H1 (cell line): ENCODE measurements at regions not wholly inside any gene's neighbourhood (a gene's known extent, or its start where the extent isn't known, plus 50 kb on each side); places are given as distances from the start of the nearest gene placed in this dataset.

Experiments used
- CTCF ChIA-PET: fragments of 300-600 bp; sonication (Branson Sonifier 250); formaldehyde crosslinking; loops from one replicate; lab custom pipeline; 2021; ENCODE audit not compliant: partially characterized antibody; lab: Charles Lee
- POLR2A ChIA-PET: fragments of 300-600 bp; sonication (Branson Sonifier 250); formaldehyde crosslinking; loops from one replicate; lab custom pipeline; 2021; ENCODE audit warnings: inconsistent platforms; ENCODE audit not compliant: partially characterized antibody; lab: Charles Lee
- DNase-seq, 2 experiments: peaks; one replicate each; pipeline versions ENCODE4 v3.0.0 to v3.0.0-alpha.2; 2010 to 2022; ENCODE audit warnings: low spot score in 2 of 2, low read depth in 1 of 2, mixed read lengths in 1 of 2
- FAIRE-seq: peaks from 2 replicates; lab custom pipeline; 2011; peaks lifted over from hg19 to GRCh38; lab: Jason Lieb, UNC
- H2AFZ ChIP-seq: 2 replicates; pipeline ENCODE4 v1.8.1; 2012; ENCODE audit warnings: low read length, inconsistent platforms
- H2AK5ac ChIP-seq: 2 replicates; pipeline ENCODE4 v1.6.1; 2013; ENCODE audit warnings: low read depth, low read length
- H2BK120ac ChIP-seq: replicated peaks from 2 replicates; pipeline ENCODE3; 2013; ENCODE audit warnings: low read depth, low read length, inconsistent platforms
- H2BK12ac ChIP-seq: 2 replicates; pipeline ENCODE4 v1.6.1; 2013; ENCODE audit warnings: low read depth, low read length
- H2BK15ac ChIP-seq: 2 replicates; pipeline ENCODE4 v1.6.1; 2013; ENCODE audit warnings: low read length
- H2BK20ac ChIP-seq: 2 replicates; pipeline ENCODE4 v1.6.1; 2013; ENCODE audit warnings: low read length
- H2BK5ac ChIP-seq: 2 replicates; pipeline ENCODE4 v1.6.1; 2013; ENCODE audit warnings: low read depth, low read length
- H3K14ac ChIP-seq: 2 replicates; pipeline ENCODE4 v1.6.1; 2013; ENCODE audit warnings: inconsistent platforms; ENCODE audit not compliant: insufficient read length
- H3K18ac ChIP-seq: 2 replicates; pipeline ENCODE4 v1.6.1; 2013; ENCODE audit warnings: low read length; ENCODE audit errors: extremely low read depth
- H3K23ac ChIP-seq: 2 replicates; pipeline ENCODE4 v1.6.1; 2013; ENCODE audit warnings: inconsistent platforms; ENCODE audit not compliant: insufficient read length
- H3K23me2 ChIP-seq: 2 replicates; pipeline ENCODE4 v1.6.1; 2013; ENCODE audit warnings: low read depth, low read length
- H3K27ac ChIP-seq: 2 replicates; pipeline ENCODE4 v1.6.1; 2011; ENCODE audit warnings: low read depth, low read length, inconsistent platforms
- H3K27me3 ChIP-seq, 4 experiments: replicated peaks in 1 of 4; 1 replicate in 1 of 4; 2 replicates in 3 of 4; pipeline versions ENCODE4 v1.6.1 to v1.8.1; 2011 to 2013; ENCODE audit warnings: low read length in 3 of 4, mild to moderate bottlenecking in 3 of 4, inconsistent platforms in 2 of 4, mixed read lengths in 2 of 4, moderate library complexity in 1 of 4; ENCODE audit not compliant: control insufficient read depth in 3 of 4, insufficient read depth in 3 of 4; ENCODE audit errors: extremely low read depth in 1 of 4
- H3K36me3 ChIP-seq, 4 experiments: 2 replicates each; pipeline versions ENCODE4 v1.6.1 to v1.8.1; 2011 to 2013; ENCODE audit warnings: mild to moderate bottlenecking in 4 of 4, low read length in 3 of 4, moderate library complexity in 2 of 4, control low read depth in 1 of 4, inconsistent platforms in 1 of 4; ENCODE audit not compliant: insufficient read depth in 4 of 4, control insufficient read depth in 2 of 4
- H3K4ac ChIP-seq: replicated peaks from 2 replicates; pipeline ENCODE3; 2013; ENCODE audit warnings: low read length, low read depth, mixed read lengths, inconsistent platforms; ENCODE audit not compliant: insufficient read length
- H3K4me1 ChIP-seq, 4 experiments: replicated peaks in 1 of 4; 1 replicate in 1 of 4; 2 replicates in 3 of 4; pipeline versions ENCODE4 v1.6.1 to v1.8.1; 2011 to 2013; ENCODE audit warnings: low read length in 3 of 4, inconsistent platforms in 2 of 4, mixed read lengths in 1 of 4; ENCODE audit not compliant: insufficient read depth in 4 of 4, control insufficient read depth in 3 of 4
- H3K4me2 ChIP-seq, 2 experiments: 2 replicates each; pipeline versions ENCODE4 v1.6.1 to v1.8.1; 2011 to 2013; ENCODE audit warnings: low read depth in 2 of 2, low read length in 2 of 2, control low read depth in 1 of 2, inconsistent platforms in 1 of 2, mild to moderate bottlenecking in 1 of 2; ENCODE audit not compliant: insufficient read depth in 1 of 2
- H3K4me3 ChIP-seq, 4 experiments: fragments of 200-600, 300-600 bp in 1 of 4; sonication (generic), shearing (Covaris generic), sonication (Bioruptor Twin) in 1 of 4; 2 replicates each; pipeline versions ENCODE4 v1.5.1 to v1.8.1; 2011 to 2016; ENCODE audit warnings: low read length in 4 of 4, low read depth in 3 of 4, control low read depth in 2 of 4, inconsistent platforms in 2 of 4, mild to moderate bottlenecking in 2 of 4, mixed read lengths in 1 of 4, moderate library complexity in 1 of 4; ENCODE audit not compliant: insufficient read depth in 2 of 4; ENCODE audit errors: extremely low read depth in 1 of 4
- H3K56ac ChIP-seq: replicated peaks from 2 replicates; pipeline ENCODE3; 2013; ENCODE audit warnings: low read depth, mild to moderate bottlenecking, mixed read lengths, low read length, inconsistent platforms; ENCODE audit not compliant: insufficient read length
- H3K79me1 ChIP-seq: 2 replicates; pipeline ENCODE4 v1.6.1; 2013; ENCODE audit warnings: low read depth, low read length, control low read depth
- H3K79me2 ChIP-seq, 2 experiments: 2 replicates each; pipeline versions ENCODE4 v1.6.1 to v1.8.1; 2012 to 2013; ENCODE audit warnings: low read length in 2 of 2, mild to moderate bottlenecking in 2 of 2, inconsistent platforms in 1 of 2; ENCODE audit not compliant: insufficient read depth in 2 of 2, control insufficient read depth in 1 of 2
- H3K9ac ChIP-seq, 4 experiments: replicated peaks in 1 of 4; 1 replicate in 1 of 4; 2 replicates in 3 of 4; pipeline versions ENCODE4 v1.6.1 to v1.8.1; 2011 to 2013; ENCODE audit warnings: low read depth in 3 of 4, low read length in 3 of 4, control low read depth in 2 of 4, mild to moderate bottlenecking in 2 of 4, moderate library complexity in 2 of 4, inconsistent platforms in 1 of 4; ENCODE audit errors: extremely low read depth in 1 of 4
- H3K9me3 ChIP-seq, 2 experiments: 2 replicates each; pipeline versions ENCODE4 v1.6.1 to v1.8.1; 2012 to 2013; ENCODE audit warnings: mild to moderate bottlenecking in 2 of 2, moderate library complexity in 2 of 2, control low read depth in 1 of 2, inconsistent platforms in 1 of 2, low read depth in 1 of 2, low read length in 1 of 2, mixed read lengths in 1 of 2; ENCODE audit not compliant: insufficient read depth in 2 of 2
- H4K20me1 ChIP-seq, 2 experiments: replicated peaks in 1 of 2; 2 replicates each; pipeline versions ENCODE3 to v1.8.1; 2011 to 2013; ENCODE audit warnings: inconsistent platforms in 2 of 2, low read length in 2 of 2, mild to moderate bottlenecking in 1 of 2; ENCODE audit not compliant: insufficient read depth in 2 of 2, control insufficient read depth in 1 of 2
- H4K5ac ChIP-seq: 2 replicates; pipeline ENCODE4 v1.6.1; 2013; ENCODE audit warnings: low read length, low read depth, mixed read lengths, inconsistent platforms; ENCODE audit not compliant: insufficient read length
- H4K8ac ChIP-seq: 2 replicates; pipeline ENCODE4 v1.8.0; 2013; ENCODE audit warnings: mild to moderate bottlenecking, moderate library complexity, low read length, inconsistent platforms; ENCODE audit not compliant: insufficient read depth; ENCODE audit errors: extremely low read depth
- H4K91ac ChIP-seq: replicated peaks from 2 replicates; pipeline ENCODE3; 2013; ENCODE audit warnings: low read length, mixed read lengths, inconsistent platforms; ENCODE audit not compliant: insufficient read length
- BACH1 ChIP-seq: IDR thresholded peaks from 2 replicates; pipeline ENCODE4 v1.6.1; 2012; ENCODE audit warnings: low read length, improper control_type of control experiment
- MAFK ChIP-seq: IDR thresholded peaks from 2 replicates; pipeline ENCODE4 v1.6.1; 2012; ENCODE audit warnings: low read depth, mild to moderate bottlenecking, improper control_type of control experiment, low read length
- POLR2A ChIP-seq, 2 experiments: IDR thresholded peaks; 1 replicate in 1 of 2; 2 replicates in 1 of 2; pipeline ENCODE4 v1.6.1; 2011; ENCODE audit warnings: low read depth in 2 of 2, low read length in 2 of 2, mild to moderate bottlenecking in 2 of 2; ENCODE audit errors: control extremely low read depth in 1 of 2
- RAD21 ChIP-seq, 2 experiments: IDR thresholded peaks in 1 of 2; conservative IDR thresholded peaks in 1 of 2; 2 replicates each; pipeline ENCODE4 v1.6.1; 2011; ENCODE audit warnings: low read depth in 2 of 2, low read length in 2 of 2, improper control_type of control experiment in 1 of 2, inconsistent platforms in 1 of 2, mild to moderate bottlenecking in 1 of 2, moderate library complexity in 1 of 2
- SIX5 ChIP-seq: IDR thresholded peaks from 2 replicates; pipeline ENCODE4 v1.6.1; 2011; ENCODE audit warnings: mild to moderate bottlenecking, low read depth, low read length
- WGBS, 2 experiments: shearing (Covaris generic) in 1 of 2; methylation state at CpG; one replicate each; pipeline versions ENCODE4 v1.1.6 to v1.1.7; 2013 to 2015; ENCODE audit warnings: low lambda C conversion rate in 2 of 2, mixed read lengths in 2 of 2, inconsistent platforms in 1 of 2, low coverage in 1 of 2, missing lambda C conversion rate in 1 of 2; ENCODE audit not compliant: insufficient replicate concordance in 2 of 2, insufficient coverage in 1 of 2, insufficient read length in 1 of 2; ENCODE audit errors: extremely low coverage in 1 of 2, missing lambda C conversion rate in 1 of 2; 5-methylcytosine and 5-hydroxymethylcytosine counted together
- TF ChIP-seq, protein P1 (sequence below), 3 experiments: IDR thresholded peaks; 1 replicate in 2 of 3; 2 replicates in 1 of 3; pipeline versions ENCODE4 v1.5.1 to v1.6.1; 2011; ENCODE audit warnings: low read length in 3 of 3, mild to moderate bottlenecking in 3 of 3, inconsistent platforms in 2 of 3, low read depth in 1 of 3, moderate library complexity in 1 of 3; ENCODE audit not compliant: insufficient read depth in 1 of 3; ENCODE audit errors: control extremely low read depth in 1 of 3

GRCh38 chr14:49206828-49207227, 379.4 kb downstream of the RPS29 start:
- Histone ChIP-seq H3K36me3 (no peaks in the 10 kb centered on the region), H4K5ac (no peak overlapping the region), H3K9ac (no peak overlapping the region), H2BK5ac (no peak overlapping the region), H3K4ac (no peak overlapping the region), H2BK120ac (no peak overlapping the region), H3K9me3 (no peaks in the 10 kb centered on the region), H4K91ac (no peak overlapping the region), H3K27me3 (no peaks in the 10 kb centered on the region), H3K4me1 (no peaks in the 10 kb centered on the region), H3K56ac (no peak overlapping the region), H4K8ac (no peak overlapping the region), H3K23ac (no peak overlapping the region), H2BK12ac (no peak overlapping the region), H3K4me3 (no peak overlapping the region), H2BK20ac (no peak overlapping the region), H2BK15ac (no peak overlapping the region), H3K79me1 (no peaks in the 10 kb centered on the region), H2AK5ac (no peak overlapping the region), H3K27ac (no peak overlapping the region), H3K4me2 (no peak overlapping the region), H3K14ac (no peak overlapping the region), H3K18ac (no peak overlapping the region), H3K79me2 (no peaks in the 10 kb centered on the region)
- ChIA-PET POLR2A (no interaction called here), CTCF (interaction anchor here (0.6 to 0.7 kb wide), 4 partner anchors 67 to 1833 kb away, joined by 3 read pairs; no protein-coding TSS in a partner anchor)
- FAIRE-seq (no peak), DNase-seq (no peak)
- WGBS, 2 experiments: 79% methylated on average over 9 of the region's 9 CpGs; no CpG with 5 or more reads in 1 of the 2 experiments
- TF ChIP-seq SIX5 (no peak), RAD21 (IDR thresholded peaks at IDR 0.05 in 1 of 2, conservative IDR thresholded peaks at IDR 0.05 in 1 of 2; ENCODE audit: low read depth in 2 of 2, low read length in 2 of 2) (peak in 1 of 2 experiments; percentile 14; a peak in 2 of 4 replicates), MAFK (peak; percentile 98), BACH1 (peak; percentile 62; the same call in 1 of the 2 replicates), POLR2A (IDR thresholded peaks at IDR 0.05; ENCODE audit: control extremely low read depth in 1 of 2, low read depth in 2 of 2, low read length in 2 of 2) (no peak)
- TF ChIP-seq, protein P1, sequence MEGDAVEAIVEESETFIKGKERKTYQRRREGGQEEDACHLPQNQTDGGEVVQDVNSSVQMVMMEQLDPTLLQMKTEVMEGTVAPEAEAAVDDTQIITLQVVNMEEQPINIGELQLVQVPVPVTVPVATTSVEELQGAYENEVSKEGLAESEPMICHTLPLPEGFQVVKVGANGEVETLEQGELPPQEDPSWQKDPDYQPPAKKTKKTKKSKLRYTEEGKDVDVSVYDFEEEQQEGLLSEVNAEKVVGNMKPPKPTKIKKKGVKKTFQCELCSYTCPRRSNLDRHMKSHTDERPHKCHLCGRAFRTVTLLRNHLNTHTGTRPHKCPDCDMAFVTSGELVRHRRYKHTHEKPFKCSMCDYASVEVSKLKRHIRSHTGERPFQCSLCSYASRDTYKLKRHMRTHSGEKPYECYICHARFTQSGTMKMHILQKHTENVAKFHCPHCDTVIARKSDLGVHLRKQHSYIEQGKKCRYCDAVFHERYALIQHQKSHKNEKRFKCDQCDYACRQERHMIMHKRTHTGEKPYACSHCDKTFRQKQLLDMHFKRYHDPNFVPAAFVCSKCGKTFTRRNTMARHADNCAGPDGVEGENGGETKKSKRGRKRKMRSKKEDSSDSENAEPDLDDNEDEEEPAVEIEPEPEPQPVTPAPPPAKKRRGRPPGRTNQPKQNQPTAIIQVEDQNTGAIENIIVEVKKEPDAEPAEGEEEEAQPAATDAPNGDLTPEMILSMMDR (IDR thresholded peaks at IDR 0.05; ENCODE audit: control extremely low read depth in 1 of 3, insufficient read depth in 1 of 3, low read depth in 1 of 3, low read length in 3 of 3): peak; percentile 7 to 18 (median 15); a peak in 2 of 4 replicates
- TF ChIP-seq, all 59 proteins: peak for 4
- Histone ChIP-seq H3K23me2 (no peaks in the 10 kb centered on the region), H4K20me1 (no peaks in the 10 kb centered on the region), H2AFZ (no peak overlapping the region)
